Osteoblast (primary cell): ENCODE measurements at regions not wholly inside any gene's neighbourhood (a gene's known extent, or its start where the extent isn't known, plus 50 kb on each side); places are given as distances from the start of the nearest gene placed in this dataset.

Source experiments
- DNase-seq: peaks from one replicate; pipeline ENCODE4 v3.0.0; 2011; ENCODE audit warnings: low spot score, mixed read lengths; ENCODE audit not compliant: insufficient read length; ENCODE audit errors: missing footprints
- H2AFZ ChIP-seq: 2 replicates; pipeline ENCODE4 v1.6.0; 2011; ENCODE audit warnings: mild to moderate bottlenecking, low read length
- H3K27ac ChIP-seq: 2 replicates; pipeline ENCODE4 v1.5.1; 2011; ENCODE audit warnings: mild to moderate bottlenecking, low read depth, low read length, moderate library complexity
- H3K27me3 ChIP-seq: 2 replicates; pipeline ENCODE4 v1.6.0; 2012; ENCODE audit warnings: mild to moderate bottlenecking, control low read depth, inconsistent platforms, low read length, moderate library complexity; ENCODE audit not compliant: insufficient read depth
- H3K36me3 ChIP-seq: 2 replicates; pipeline ENCODE4 v1.5.1; 2011; ENCODE audit warnings: mild to moderate bottlenecking, low read length, control low read depth, moderate library complexity; ENCODE audit not compliant: insufficient read depth
- H3K4me1 ChIP-seq: 2 replicates; pipeline ENCODE4 v1.5.1; 2011; ENCODE audit warnings: mild to moderate bottlenecking, low read length, control low read depth, moderate library complexity; ENCODE audit not compliant: insufficient read depth
- H3K4me2 ChIP-seq: 2 replicates; pipeline ENCODE4 v1.6.0; 2011; ENCODE audit warnings: mild to moderate bottlenecking, low read length; ENCODE audit not compliant: insufficient read depth
- H3K4me3 ChIP-seq: fragments of 200-600 bp; sonication (generic); 3 replicates; pipeline ENCODE4 v1.5.1; 2012; ENCODE audit warnings: mild to moderate bottlenecking, low read length, inconsistent platforms; ENCODE audit not compliant: insufficient read depth
- H3K79me2 ChIP-seq: 2 replicates; pipeline ENCODE4 v1.6.0; 2012; ENCODE audit warnings: mild to moderate bottlenecking, low read length, control low read depth, inconsistent platforms; ENCODE audit not compliant: insufficient read depth
- H3K9me3 ChIP-seq: 2 replicates; pipeline ENCODE4 v1.5.1; 2011; ENCODE audit warnings: low read depth, low read length, control low read depth
- H4K20me1 ChIP-seq: 2 replicates; pipeline ENCODE4 v1.6.0; 2012; ENCODE audit warnings: mild to moderate bottlenecking, low read length, control low read depth; ENCODE audit not compliant: insufficient read depth
- TF ChIP-seq, protein P1 (sequence below): IDR thresholded peaks from 2 replicates; pipeline ENCODE4 v1.5.1; 2011; ENCODE audit warnings: mild to moderate bottlenecking, low read depth, low read length, moderate library complexity; ENCODE audit errors: extremely low read depth

DNA sequence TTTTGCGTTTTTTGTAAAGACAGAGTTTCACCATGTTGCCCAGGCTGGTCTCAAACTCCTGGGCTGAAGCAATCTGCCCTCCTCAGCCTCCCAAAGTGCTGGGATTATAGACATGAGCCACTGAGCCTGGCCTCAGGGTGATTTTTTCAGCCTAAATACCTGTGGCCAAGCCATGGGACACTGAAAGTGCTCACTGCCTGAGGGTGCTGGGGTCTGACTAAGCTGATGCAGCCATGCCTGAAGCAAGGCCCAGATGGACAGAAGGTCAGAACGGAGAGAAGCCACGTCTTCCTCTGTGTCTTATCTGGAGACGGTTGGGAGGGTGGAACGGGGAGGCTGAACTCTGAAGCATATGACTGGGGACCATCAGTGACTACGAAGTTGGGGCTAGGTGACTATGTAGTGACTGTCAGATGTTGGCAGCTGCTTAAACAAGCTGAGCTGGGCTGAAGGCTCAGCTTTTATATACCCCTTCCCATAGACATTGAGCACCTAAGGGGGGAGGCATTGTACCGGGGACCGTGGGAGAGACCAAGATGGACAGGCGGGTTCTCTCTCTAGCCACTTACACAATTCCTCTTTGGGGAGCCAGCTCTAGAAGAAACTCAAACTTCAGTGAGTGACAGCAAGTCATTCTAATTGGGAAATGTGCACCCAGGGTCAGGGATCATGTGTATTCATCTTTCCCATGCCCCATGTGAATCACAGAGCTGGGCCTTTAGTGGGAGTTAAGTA, 73.3 kb upstream of the HABP2 start:
- no peaks in the 10 kb centered on the region for H3K36me3 ChIP-seq
- no peak overlapping the region for H2AFZ ChIP-seq
- peaks cover 10% of the 10 kb centered on the region for H3K9me3 ChIP-seq
- H3K4me1 ChIP-seq: peaks cover 19% of the 10 kb centered on the region
- H3K27me3 ChIP-seq: peaks cover 16% of the 10 kb centered on the region
- no peaks in the 10 kb centered on the region for H4K20me1 ChIP-seq
- no peak overlapping the region for H3K4me2 ChIP-seq
- no peak overlapping the region for H3K27ac ChIP-seq
- TF ChIP-seq, protein P1, sequence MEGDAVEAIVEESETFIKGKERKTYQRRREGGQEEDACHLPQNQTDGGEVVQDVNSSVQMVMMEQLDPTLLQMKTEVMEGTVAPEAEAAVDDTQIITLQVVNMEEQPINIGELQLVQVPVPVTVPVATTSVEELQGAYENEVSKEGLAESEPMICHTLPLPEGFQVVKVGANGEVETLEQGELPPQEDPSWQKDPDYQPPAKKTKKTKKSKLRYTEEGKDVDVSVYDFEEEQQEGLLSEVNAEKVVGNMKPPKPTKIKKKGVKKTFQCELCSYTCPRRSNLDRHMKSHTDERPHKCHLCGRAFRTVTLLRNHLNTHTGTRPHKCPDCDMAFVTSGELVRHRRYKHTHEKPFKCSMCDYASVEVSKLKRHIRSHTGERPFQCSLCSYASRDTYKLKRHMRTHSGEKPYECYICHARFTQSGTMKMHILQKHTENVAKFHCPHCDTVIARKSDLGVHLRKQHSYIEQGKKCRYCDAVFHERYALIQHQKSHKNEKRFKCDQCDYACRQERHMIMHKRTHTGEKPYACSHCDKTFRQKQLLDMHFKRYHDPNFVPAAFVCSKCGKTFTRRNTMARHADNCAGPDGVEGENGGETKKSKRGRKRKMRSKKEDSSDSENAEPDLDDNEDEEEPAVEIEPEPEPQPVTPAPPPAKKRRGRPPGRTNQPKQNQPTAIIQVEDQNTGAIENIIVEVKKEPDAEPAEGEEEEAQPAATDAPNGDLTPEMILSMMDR: no peak
- no peaks in the 10 kb centered on the region for H3K79me2 ChIP-seq
- no peak overlapping the region for H3K4me3 ChIP-seq
- no peak for DNase-seq

DNA sequence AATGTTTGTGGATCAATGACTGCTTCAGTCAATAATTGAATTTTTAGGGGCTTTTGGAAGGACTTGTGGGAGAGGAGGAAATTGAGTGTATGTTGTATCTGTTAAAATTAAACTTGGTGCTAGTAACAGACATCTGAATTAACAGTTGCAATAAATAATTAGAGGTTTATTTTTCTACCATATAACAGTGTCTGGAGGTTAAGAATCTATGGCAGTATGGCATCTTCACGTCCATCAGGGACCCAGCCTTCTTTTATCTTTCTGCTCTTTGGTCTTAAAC, 72.8 kb upstream of the HABP2 start:
- Histone ChIP-seq H4K20me1 (no peaks in the 10 kb centered on the region), H3K27me3 (peaks cover 16% of the 10 kb centered on the region), H3K27ac (no peak overlapping the region), H3K9me3 (peaks cover 10% of the 10 kb centered on the region), H3K36me3 (no peaks in the 10 kb centered on the region), H3K4me3 (no peak overlapping the region), H3K4me2 (no peak overlapping the region), H3K4me1 (peaks cover 14% of the 10 kb centered on the region), H2AFZ (no peak overlapping the region), H3K79me2 (no peaks in the 10 kb centered on the region)
- TF ChIP-seq, protein P1: no peak
- DNase-seq: no peak

DNA sequence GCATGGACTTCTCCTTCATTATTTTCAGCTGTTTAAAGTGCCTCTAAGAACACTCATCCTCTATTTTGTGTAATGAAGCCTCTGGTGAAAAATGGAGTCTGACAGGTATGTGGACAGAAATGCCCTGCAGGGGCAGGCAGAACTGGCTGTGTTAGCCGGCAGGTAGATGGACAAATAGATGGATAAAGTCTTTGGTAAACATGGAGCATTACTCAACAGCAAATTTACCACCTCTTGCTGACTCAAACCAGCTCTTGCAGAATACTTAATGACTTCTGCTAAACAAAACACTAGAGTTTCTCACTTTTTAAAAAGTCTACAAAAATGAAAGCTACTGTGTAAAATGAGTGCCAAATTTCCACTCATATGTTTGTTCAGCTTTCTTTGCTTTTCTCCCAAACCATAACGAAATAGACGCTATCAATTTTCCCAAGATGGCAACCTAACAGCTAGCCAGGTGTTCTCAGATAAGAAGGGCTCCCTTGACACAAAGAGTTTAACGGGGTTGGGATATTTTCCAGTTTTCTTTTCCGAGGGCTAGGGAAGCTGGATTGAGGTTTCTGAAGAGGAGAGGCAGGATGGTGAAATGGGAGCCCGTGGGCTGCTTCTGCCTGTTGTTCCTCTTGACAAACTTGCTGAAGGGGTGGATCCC, 71.9 kb upstream of the HABP2 start:
- Histone ChIP-seq H3K9me3 (peaks cover 10% of the 10 kb centered on the region), H3K27ac (no peak overlapping the region), H3K4me2 (no peak overlapping the region), H4K20me1 (no peaks in the 10 kb centered on the region), H2AFZ (no peak overlapping the region), H3K27me3 (peaks cover 16% of the 10 kb centered on the region), H3K4me3 (no peak overlapping the region), H3K79me2 (no peaks in the 10 kb centered on the region), H3K36me3 (no peaks in the 10 kb centered on the region), H3K4me1 (peaks cover 6% of the 10 kb centered on the region)
- DNase-seq: no peak
- TF ChIP-seq, protein P1: no peak

DNA sequence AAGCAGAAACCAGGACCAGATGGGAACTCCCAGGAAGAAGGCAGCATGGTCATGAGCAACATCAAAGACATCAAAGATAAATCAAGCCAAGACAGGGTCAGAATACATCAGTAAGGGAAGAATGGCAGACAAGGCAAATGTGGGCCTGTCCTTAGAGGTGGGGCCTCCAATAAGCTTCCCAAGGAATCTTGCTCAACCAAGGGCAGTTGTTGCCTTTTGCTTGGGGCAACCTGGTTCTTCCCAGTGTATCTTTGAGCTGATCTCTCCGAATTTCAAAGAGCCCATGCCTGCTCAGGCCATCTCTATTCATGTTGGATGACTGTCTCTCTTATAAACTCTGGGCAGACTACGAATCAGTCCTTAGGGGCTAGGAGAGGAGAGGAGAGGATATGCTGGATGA, 68.4 kb upstream of the HABP2 start:
- no peaks in the 10 kb centered on the region for H3K36me3 ChIP-seq
- H3K79me2 ChIP-seq: no peaks in the 10 kb centered on the region
- no peaks in the 10 kb centered on the region for H4K20me1 ChIP-seq
- TF ChIP-seq, protein P1: no peak
- H3K4me1 ChIP-seq: no peaks in the 10 kb centered on the region
- DNase-seq: no peak
- no peak overlapping the region for H2AFZ ChIP-seq
- peaks cover 3% of the 10 kb centered on the region for H3K27me3 ChIP-seq
- H3K4me3 ChIP-seq: no peak overlapping the region
- no peak overlapping the region for H3K27ac ChIP-seq
- H3K9me3 ChIP-seq: peaks cover 4% of the 10 kb centered on the region
- no peak overlapping the region for H3K4me2 ChIP-seq
